Adrenal gland (tissue), 9 donors: ENCODE measurements at regions not wholly inside any gene's neighbourhood (a gene's known extent, or its start where the extent isn't known, plus 50 kb on each side); places are given as distances from the start of the nearest gene placed in this dataset.

ENCODE experiments used
- DNase-seq, 7 donors: peaks; one replicate each; pipeline ENCODE4 v3.0.0-alpha.2; 2019 to 2020
- H3K27ac ChIP-seq, 5 donors: fragments of 200-600 bp; sonication (generic) in 4 of 5; 1 replicate in 3 of 5; 2 replicates in 2 of 5; pipeline versions ENCODE4 v1.5.1 to v1.8.0; 2016 to 2020; ENCODE audit warnings: mild to moderate bottlenecking in 1 of 5
- H3K27me3 ChIP-seq: fragments of 200-600 bp; 2 replicates; pipeline ENCODE4 v1.8.0; 2021
- H3K36me3 ChIP-seq, 2 donors: fragments of 200-600 bp; replicated peaks in 1 of 2; 1 replicate in 1 of 2; 2 replicates in 1 of 2; pipeline versions ENCODE4 v1.5.1 to v1.8.0; 2018 to 2022
- H3K4me1 ChIP-seq, 2 donors: fragments of 200-600 bp; replicated peaks in 1 of 2; 1 replicate in 1 of 2; 2 replicates in 1 of 2; pipeline versions ENCODE4 v1.5.1 to v1.8.0; 2018 to 2021
- H3K4me3 ChIP-seq, 4 donors: fragments of 200-600 bp; sonication (generic) in 3 of 4; one replicate each; pipeline ENCODE4 v1.5.1; 2016 to 2018
- H3K9me3 ChIP-seq, 3 donors: fragments of 200-600 bp; sonication (generic) in 1 of 3; replicated peaks in 1 of 3; 1 replicate in 2 of 3; 2 replicates in 1 of 3; pipeline versions ENCODE4 v1.5.1 to v1.8.0; 2016 to 2021
- POLR2A ChIP-seq, 2 donors: fragments of 450-650 bp; IDR thresholded peaks; one replicate each; pipeline ENCODE4 v1.6.1; 2017; ENCODE audit warnings: antibody characterized with exemption in 2 of 2, mild to moderate bottlenecking in 2 of 2, moderate library complexity in 1 of 2
- whole genome bisulfite sequencing, 4 donors: extraction: QIAGEN DNeasy Blood & Tissue Kit in 2 of 4; methylation state at CpG; one replicate each; pipeline versions ENCODE4 v1.1.5 to v1.1.7; 2013 to 2017; 5-methylcytosine and 5-hydroxymethylcytosine counted together
- intact Hi-C, 2 donors: fragments of 100-400 bp; cut with DNase I; formaldehyde crosslinking; loops; one replicate each; pipeline versions ENCODE4 v1.14.1 to v1.15.0; 2022 to 2023
- TF ChIP-seq, protein P1 (sequence below), 6 experiments: fragments of 450-650 bp in 4 of 6; fragments of 200-600 bp in 2 of 6; sonication (generic) in 1 of 6; IDR thresholded peaks; 1 replicate in 5 of 6; 2 replicates in 1 of 6; pipeline versions ENCODE4 v1.5.1 to v1.8.0; 2016 to 2021; ENCODE audit warnings: antibody characterized with exemption in 6 of 6, mild to moderate bottlenecking in 2 of 6, moderate library complexity in 1 of 6
- donor health status: healthy with polysubstance abuse.
- donor health status: Bipolar disorder and iron deficiency.
- donor health status: DM: yes; HTN: yes; CAD: no.
- donor health status: DM: no; HTN: no; CAD: no.
- donor health status: DM: no; HTN: no; CAD: no.

DNA sequence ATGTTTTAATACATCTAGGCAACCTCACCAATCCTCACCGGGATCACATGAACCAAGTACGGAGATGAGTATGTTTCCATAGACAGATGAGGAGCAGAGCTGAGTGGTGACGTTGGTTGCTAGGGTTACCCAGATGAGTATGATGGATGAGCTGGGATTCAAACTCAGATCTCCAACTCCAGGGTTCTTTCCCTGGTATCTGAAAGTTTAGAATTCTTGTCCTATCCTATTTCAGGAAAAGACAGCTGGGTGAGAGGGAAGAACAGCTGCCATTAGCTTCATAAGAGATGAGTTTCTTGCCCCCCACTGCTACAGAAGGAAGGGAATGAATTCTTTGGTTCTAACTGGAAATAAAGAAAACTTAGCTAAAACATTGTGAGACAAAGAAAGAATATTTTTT, 728.9 kb upstream of the TBX3 start:
- no peak for DNase-seq
- TF ChIP-seq, protein P1, sequence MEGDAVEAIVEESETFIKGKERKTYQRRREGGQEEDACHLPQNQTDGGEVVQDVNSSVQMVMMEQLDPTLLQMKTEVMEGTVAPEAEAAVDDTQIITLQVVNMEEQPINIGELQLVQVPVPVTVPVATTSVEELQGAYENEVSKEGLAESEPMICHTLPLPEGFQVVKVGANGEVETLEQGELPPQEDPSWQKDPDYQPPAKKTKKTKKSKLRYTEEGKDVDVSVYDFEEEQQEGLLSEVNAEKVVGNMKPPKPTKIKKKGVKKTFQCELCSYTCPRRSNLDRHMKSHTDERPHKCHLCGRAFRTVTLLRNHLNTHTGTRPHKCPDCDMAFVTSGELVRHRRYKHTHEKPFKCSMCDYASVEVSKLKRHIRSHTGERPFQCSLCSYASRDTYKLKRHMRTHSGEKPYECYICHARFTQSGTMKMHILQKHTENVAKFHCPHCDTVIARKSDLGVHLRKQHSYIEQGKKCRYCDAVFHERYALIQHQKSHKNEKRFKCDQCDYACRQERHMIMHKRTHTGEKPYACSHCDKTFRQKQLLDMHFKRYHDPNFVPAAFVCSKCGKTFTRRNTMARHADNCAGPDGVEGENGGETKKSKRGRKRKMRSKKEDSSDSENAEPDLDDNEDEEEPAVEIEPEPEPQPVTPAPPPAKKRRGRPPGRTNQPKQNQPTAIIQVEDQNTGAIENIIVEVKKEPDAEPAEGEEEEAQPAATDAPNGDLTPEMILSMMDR (IDR thresholded peaks at IDR 0.05), result no peak
- TF ChIP-seq POLR2A (IDR thresholded peaks at IDR 0.05), result no peak

DNA sequence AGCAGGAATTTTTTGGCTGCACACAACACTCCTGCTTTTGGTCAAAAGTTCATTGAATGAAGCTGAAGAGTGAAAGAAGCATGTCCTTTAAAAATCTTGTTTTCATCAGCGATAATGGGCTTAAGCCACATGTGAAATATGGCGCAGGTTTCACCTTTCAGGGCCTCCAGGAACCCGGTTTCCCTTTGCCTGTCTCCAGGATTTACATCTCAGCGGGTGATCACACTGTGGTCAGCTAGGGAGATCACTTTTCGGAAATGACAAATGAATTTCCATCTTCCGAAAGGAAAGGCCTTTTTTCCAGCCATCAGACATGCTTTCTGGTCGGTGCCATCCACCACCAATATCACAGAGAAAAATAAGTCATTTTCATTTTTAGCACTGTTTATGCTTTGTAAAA, 727.1 kb upstream of the TBX3 start:
- intact Hi-C loops, result no loop called here
- TF ChIP-seq POLR2A (IDR thresholded peaks at IDR 0.05), result no peak
- TF ChIP-seq, protein P1 (IDR thresholded peaks at IDR 0.05), result no peak
- Histone ChIP-seq H3K9me3 (no peaks in the 10 kb centered on the region), H3K4me1 (no peaks in the 10 kb centered on the region), H3K27me3 (no peaks in the 10 kb centered on the region), H3K36me3 (no peaks in the 10 kb centered on the region), H3K27ac (no peak overlapping the region), H3K4me3 (no peak overlapping the region)
- 75 to 88% (median 79%) methylated on average over 7 of the region's 7 CpGs for WGBS, 4 donors
- no peak for DNase-seq

More for the DNA sequence above, 728.9 kb upstream of the TBX3 start:
- Histone ChIP-seq H3K4me1 (no peaks in the 10 kb centered on the region), H3K36me3 (no peaks in the 10 kb centered on the region), H3K27ac (no peak overlapping the region), H3K9me3 (no peaks in the 10 kb centered on the region), H3K27me3 (no peaks in the 10 kb centered on the region), H3K4me3 (no peak overlapping the region)
- intact Hi-C loops, result no loop called here
- WGBS, 4 donors, result 89 to 91% (median 90%) methylated on average over 3 of the region's 3 CpGs

DNA sequence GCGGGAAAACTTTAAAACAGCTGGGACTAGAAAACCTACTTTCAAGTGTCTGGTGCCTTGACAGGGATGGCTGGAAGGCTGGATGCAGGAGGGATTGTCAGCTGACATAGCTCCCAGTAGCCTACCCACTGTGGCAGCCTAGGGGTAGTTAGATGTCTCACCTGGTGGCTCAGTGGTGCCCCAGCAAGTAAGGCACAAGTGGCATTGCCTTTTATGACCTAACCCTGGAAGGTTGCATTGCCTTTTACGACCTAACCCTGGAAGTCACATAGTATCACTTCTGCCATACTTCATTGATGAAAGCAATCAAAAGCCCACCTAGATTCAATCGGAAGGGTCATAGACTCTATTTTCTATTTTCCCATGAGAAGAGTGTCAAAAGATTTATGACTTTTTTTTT, 724.7 kb upstream of the TBX3 start:
- H3K27ac ChIP-seq, result no peak overlapping the region
- DNase-seq, result no peak
- no peaks in the 10 kb centered on the region for H3K36me3 ChIP-seq
- no peaks in the 10 kb centered on the region for H3K9me3 ChIP-seq
- WGBS, 4 donors, result 84 to 95% (median 90%) methylated on average over 3 of the region's 3 CpGs
- H3K27me3 ChIP-seq, result no peaks in the 10 kb centered on the region
- TF ChIP-seq, protein P1 (IDR thresholded peaks at IDR 0.05), result no peak
- no peak for TF ChIP-seq POLR2A (IDR thresholded peaks at IDR 0.05)
- no peaks in the 10 kb centered on the region for H3K4me1 ChIP-seq
- no peak overlapping the region for H3K4me3 ChIP-seq
- intact Hi-C loops, result no loop called here

DNA sequence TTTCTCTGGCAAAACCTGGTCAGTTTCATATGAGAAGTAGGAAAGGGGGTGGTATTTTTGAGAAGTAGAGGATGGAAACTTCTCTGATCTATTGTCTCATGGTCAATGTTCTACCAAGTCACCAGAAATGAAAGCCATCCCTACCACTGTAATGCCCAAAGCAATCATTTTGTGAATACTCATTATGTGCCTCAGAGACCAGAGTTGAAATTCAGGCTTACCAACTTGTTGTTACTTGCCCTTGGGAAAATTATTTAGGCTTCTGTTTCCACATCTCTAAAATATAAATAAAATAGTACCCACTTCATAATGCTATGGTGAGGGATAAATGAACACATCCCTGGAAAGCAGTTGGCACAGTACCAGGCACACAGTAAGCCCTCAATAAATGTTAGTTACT, 723.7 kb upstream of the TBX3 start:
- H3K4me3 ChIP-seq, result no peak overlapping the region
- no peaks in the 10 kb centered on the region for H3K27me3 ChIP-seq
- TF ChIP-seq, protein P1 (IDR thresholded peaks at IDR 0.05), result no peak
- no peak for TF ChIP-seq POLR2A (IDR thresholded peaks at IDR 0.05)
- intact Hi-C loops, result no loop called here
- H3K36me3 ChIP-seq, result no peaks in the 10 kb centered on the region
- H3K4me1 ChIP-seq, result no peaks in the 10 kb centered on the region
- DNase-seq, result no peak
- H3K27ac ChIP-seq, result no peak overlapping the region
- H3K9me3 ChIP-seq, result no peaks in the 10 kb centered on the region
